IMR-90 (cell line): ENCODE measurements at regions not wholly inside any gene's neighbourhood (a gene's known extent, or its start where the extent isn't known, plus 50 kb on each side); places are given as distances from the start of the nearest gene placed in this dataset.
A peak's percentile ranks its signal among the peaks of the same experiment; 100 is the strongest.

Source experiments
- ATAC-seq: fragments of 200-7000 bp; cut with Tn5 transposase; 2 replicates; pipeline ENCODE4 v1.9.1; 2020; ENCODE audit warnings: low read depth, mild to moderate bottlenecking, moderate library complexity
- BruUV-seq: library from RNA; stranded (reverse); fragments of 400-500 nt; replicated peaks from 2 replicates; lab custom pipeline; 2021; lab: Mats Ljungman, UMichigan
- CTCF ChIA-PET: fragments of 300-600 bp; formaldehyde crosslinking; extraction: SDS; loops from one replicate; lab custom pipeline; 2021; ENCODE audit warnings: antibody characterized with exemption; lab: Yijun Ruan, JAX
- POLR2A ChIA-PET: fragments of 300-600 bp; sonication (Branson Sonifier 250); formaldehyde crosslinking; loops from one replicate; lab custom pipeline; 2022; ENCODE audit warnings: antibody characterized with exemption; ENCODE audit not compliant: unreplicated experiment; lab: Charles Lee
- DNase-seq: peaks from one replicate; pipeline ENCODE4 v3.0.0; 2013
- H2AFZ ChIP-seq: replicated peaks from 2 replicates; pipeline ENCODE3; 2013; ENCODE audit warnings: low read length, mild to moderate bottlenecking; ENCODE audit not compliant: poor library complexity
- H2AK5ac ChIP-seq: 2 replicates; pipeline ENCODE4 v1.6.1; 2013; ENCODE audit warnings: low read depth, low read length, inconsistent platforms
- H2AK9ac ChIP-seq: replicated peaks from 2 replicates; pipeline ENCODE3; 2013; ENCODE audit warnings: mild to moderate bottlenecking, low read depth, low read length, moderate library complexity; ENCODE audit not compliant: poor library complexity
- H2BK120ac ChIP-seq: 2 replicates; pipeline ENCODE4 v1.6.1; 2013; ENCODE audit warnings: low read depth, low read length, inconsistent platforms
- H2BK15ac ChIP-seq: 3 replicates; pipeline ENCODE4 v1.6.1; 2013; ENCODE audit warnings: low read depth, low read length, inconsistent platforms
- H2BK20ac ChIP-seq: 2 replicates; pipeline ENCODE4 v1.6.1; 2013; ENCODE audit warnings: low read depth, mild to moderate bottlenecking, inconsistent platforms, low read length, moderate library complexity
- H2BK5ac ChIP-seq: 2 replicates; pipeline ENCODE4 v1.6.1; 2013; ENCODE audit warnings: mild to moderate bottlenecking, low read depth, low read length, inconsistent platforms; ENCODE audit not compliant: poor library complexity, severe bottlenecking
- H3K14ac ChIP-seq: replicated peaks from 2 replicates; pipeline ENCODE4 v1.6.1; 2013; ENCODE audit warnings: low read depth, low read length, inconsistent platforms
- H3K18ac ChIP-seq: 2 replicates; pipeline ENCODE4 v1.6.1; 2013; ENCODE audit warnings: low read depth, low read length, control low read depth
- H3K23ac ChIP-seq: 2 replicates; pipeline ENCODE4 v1.6.1; 2013; ENCODE audit warnings: low read depth, low read length, inconsistent platforms
- H3K27ac ChIP-seq: 2 replicates; pipeline ENCODE4 v1.5.1; 2013; ENCODE audit warnings: mild to moderate bottlenecking, control low read depth, low read length; ENCODE audit not compliant: insufficient read depth
- H3K27me3 ChIP-seq: 2 replicates; pipeline ENCODE4 v1.6.1; 2013; ENCODE audit warnings: low read length; ENCODE audit not compliant: control insufficient read depth, insufficient read depth
- H3K36me3 ChIP-seq: 2 replicates; pipeline ENCODE4 v1.6.1; 2013; ENCODE audit warnings: low read length, mixed read lengths; ENCODE audit not compliant: control insufficient read depth, insufficient read depth
- H3K4ac ChIP-seq: 2 replicates; pipeline ENCODE4 v1.6.1; 2013; ENCODE audit warnings: low read depth, low read length, inconsistent platforms
- H3K4me1 ChIP-seq: 2 replicates; pipeline ENCODE4 v1.6.1; 2013; ENCODE audit warnings: low read length, mixed read lengths; ENCODE audit not compliant: control insufficient read depth, insufficient read depth
- H3K4me2 ChIP-seq: 2 replicates; pipeline ENCODE4 v1.6.1; 2013; ENCODE audit warnings: low read depth, mild to moderate bottlenecking, control low read depth, low read length, moderate library complexity
- H3K4me3 ChIP-seq: 2 replicates; pipeline ENCODE4 v1.5.1; 2013; ENCODE audit warnings: low read depth, mild to moderate bottlenecking, control low read depth, low read length, moderate library complexity; ENCODE audit not compliant: insufficient read depth
- H3K56ac ChIP-seq: 2 replicates; pipeline ENCODE4 v1.6.1; 2013; ENCODE audit warnings: low read length, inconsistent platforms; ENCODE audit not compliant: insufficient read depth; ENCODE audit errors: extremely low read depth
- H3K79me1 ChIP-seq, 2 experiments: 2 replicates each; pipeline ENCODE4 v1.6.1; 2013; ENCODE audit warnings: low read length in 2 of 2, inconsistent platforms in 1 of 2, low read depth in 1 of 2
- H3K9ac ChIP-seq: 2 replicates; pipeline ENCODE4 v1.6.1; 2013; ENCODE audit warnings: low read depth, low read length, control low read depth
- H3K9me1 ChIP-seq: 2 replicates; pipeline ENCODE4 v1.6.1; 2013; ENCODE audit warnings: low read length, inconsistent platforms; ENCODE audit not compliant: insufficient read depth
- H3K9me3 ChIP-seq: 2 replicates; pipeline ENCODE4 v1.6.1; 2013; ENCODE audit warnings: low read length; ENCODE audit not compliant: control insufficient read depth, insufficient read depth
- H4K20me1 ChIP-seq: 2 replicates; pipeline ENCODE4 v1.6.1; 2013; ENCODE audit warnings: low read length, inconsistent platforms; ENCODE audit not compliant: insufficient read depth
- H4K5ac ChIP-seq: 2 replicates; pipeline ENCODE4 v1.6.1; 2013; ENCODE audit warnings: mild to moderate bottlenecking, low read depth, low read length, control low read depth
- H4K8ac ChIP-seq, 2 experiments: 2 replicates each; pipeline ENCODE4 v1.6.1; 2013; ENCODE audit warnings: low read depth in 2 of 2, low read length in 2 of 2, control low read depth in 1 of 2, inconsistent platforms in 1 of 2
- H4K91ac ChIP-seq: 2 replicates; pipeline ENCODE4 v1.6.1; 2013; ENCODE audit warnings: low read depth, low read length, inconsistent platforms; ENCODE audit not compliant: insufficient read depth
- CEBPB ChIP-seq: IDR thresholded peaks from 2 replicates; pipeline ENCODE4 v1.6.1; 2012; ENCODE audit warnings: low read depth, low read length, improper control_type of control experiment
- MXI1 ChIP-seq: IDR thresholded peaks from 2 replicates; pipeline ENCODE4 v1.6.1; 2012; ENCODE audit warnings: low read depth, mild to moderate bottlenecking, low read length, moderate library complexity, borderline replicate concordance
- WGBS, 2 experiments: methylation state at CpG; one replicate each; pipeline versions ENCODE4 v1.1.5 to v1.1.7; 2013; ENCODE audit warnings: missing lambda C conversion rate in 2 of 2; ENCODE audit not compliant: insufficient read length in 1 of 2; ENCODE audit errors: extremely low coverage in 2 of 2; 5-methylcytosine and 5-hydroxymethylcytosine counted together
- dilution Hi-C: fragments of 300-500 bp; cut with HindIII; formaldehyde crosslinking; loops from one replicate; pipeline ENCODE4 v1.14.3; 2018; ENCODE audit warnings: low sequenced_read_pairs; ENCODE audit not compliant: unreplicated experiment
- in situ Hi-C: fragments of 300-500 bp; cut with MboI; formaldehyde crosslinking; loops from 3 replicates; pipeline ENCODE4 v1.14.3; 2019; ENCODE audit warnings: low sequenced_read_pairs, inconsistent platforms, mixed read lengths
- intact Hi-C: fragments of 100-400 bp; cut with micrococcal nuclease; formaldehyde crosslinking; loops from 2 replicates; pipeline ENCODE4 v1.10.0; 2022

DNA sequence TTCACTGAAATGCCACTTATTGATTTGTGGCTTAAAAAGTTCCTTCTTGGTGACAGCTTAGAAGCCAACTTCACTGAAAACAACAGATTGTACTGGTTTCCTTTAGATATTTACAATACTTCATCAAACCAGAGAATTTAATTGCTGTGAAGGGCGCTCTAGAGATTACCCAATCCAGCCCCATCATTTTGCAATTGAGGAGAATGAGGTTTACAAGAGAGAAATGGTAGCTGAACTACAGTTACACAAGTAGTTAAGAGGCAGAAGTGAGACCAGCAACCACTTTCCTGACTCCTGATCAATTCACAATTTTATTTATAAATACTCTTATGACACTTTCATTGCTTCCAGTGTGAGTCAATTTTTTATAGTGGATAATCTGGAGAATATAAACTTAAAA is 103.5 kb upstream of the APC start:
- Histone ChIP-seq H3K23ac (no peak overlapping the region), H2AK5ac (no peak overlapping the region), H2BK15ac (no peak overlapping the region), H3K79me1 (no peaks in the 10 kb centered on the region), H2BK5ac (no peak overlapping the region), H3K36me3 (no peaks in the 10 kb centered on the region), H3K4me2 (no peak overlapping the region), H3K9ac (no peak overlapping the region), H4K20me1 (no peaks in the 10 kb centered on the region), H3K9me3 (no peaks in the 10 kb centered on the region), H4K91ac (no peak overlapping the region), H3K56ac (no peak overlapping the region), H2AK9ac (no peak overlapping the region), H4K8ac (no peak overlapping the region), H2BK120ac (no peak overlapping the region), H4K5ac (no peak overlapping the region), H2AFZ (no peak overlapping the region), H3K4ac (no peak overlapping the region), H2BK20ac (no peak overlapping the region), H3K4me3 (no peak overlapping the region), H3K4me1 (no peaks in the 10 kb centered on the region), H3K9me1 (no peaks in the 10 kb centered on the region), H3K27me3 (no peaks in the 10 kb centered on the region), H3K14ac (no peak overlapping the region), H3K18ac (no peak overlapping the region), H3K27ac (no peak overlapping the region)
- intact Hi-C loops, result no loop called here
- BruUV-seq, result no TSS peak
- ATAC-seq (no peak), DNase-seq (no peak)
- ChIA-PET POLR2A (no interaction called here), CTCF (no interaction called here)
- WGBS, 2 experiments, result no CpG with 5 or more reads among the region's 1 CpG
- dilution Hi-C loops, result no loop called here
- no peak for TF ChIP-seq MXI1
- peak; percentile 10; the same call in 1 of the 2 replicates for TF ChIP-seq CEBPB
- in situ Hi-C loops, result no loop called here
